ENCODE measurements at regions not wholly inside any gene's neighbourhood (a gene's known extent, or its start where the extent isn't known, plus 50 kb on each side); places are given as distances from the start of the nearest gene placed in this dataset.

DNA sequence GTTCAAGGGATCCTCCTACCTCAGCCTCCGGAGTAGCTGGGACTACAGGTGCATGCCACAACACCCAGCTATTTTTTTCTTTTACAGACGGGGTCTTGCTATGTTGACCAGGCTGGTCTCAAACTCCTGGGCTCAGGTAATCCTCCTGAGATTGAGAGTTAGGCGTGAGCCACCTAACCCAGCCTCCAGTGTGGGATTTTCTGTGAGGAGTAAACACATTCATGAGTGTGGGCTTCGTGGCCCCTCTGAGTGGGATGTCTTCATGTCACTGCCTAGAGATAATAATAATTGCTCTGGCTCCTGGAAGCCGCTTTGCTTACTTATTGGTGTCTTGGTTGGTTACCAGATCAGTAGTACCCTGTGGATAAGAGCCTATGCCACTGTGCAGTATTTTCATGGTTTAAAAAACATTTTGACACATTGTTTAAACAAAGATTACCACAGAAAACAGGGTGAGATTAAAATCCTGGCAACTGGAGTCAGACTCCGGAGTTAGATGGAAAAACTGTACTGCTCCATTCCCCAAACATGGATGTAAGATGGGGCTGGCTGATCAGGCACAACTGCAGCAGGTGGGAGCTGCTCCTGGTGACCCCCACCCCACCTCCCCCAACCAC is 159.1 kb upstream of the RAB4A start:
- no peak overlapping the region for H3K4me3 ChIP-seq (ENCODE audit: low read length)
- peaks cover 19% of the 10 kb centered on the region for H3K4me1 ChIP-seq (ENCODE audit: low read length)
- no peak overlapping the region for H3K27ac ChIP-seq (ENCODE audit: low read length)
- peaks cover 51% of the 10 kb centered on the region for H3K27me3 ChIP-seq (ENCODE audit: low read depth, low read length)
- H3K4me2 ChIP-seq (ENCODE audit: low read length): no peak overlapping the region
- H3K9me3 ChIP-seq (ENCODE audit: insufficient read depth, low read length): no peaks in the 10 kb centered on the region
- H2AFZ ChIP-seq (ENCODE audit: low read depth, low read length): no peak overlapping the region
- H3K9ac ChIP-seq (ENCODE audit: low read length): no peak overlapping the region
- H4K20me1 ChIP-seq (ENCODE audit: insufficient read depth, low read length): no peaks in the 10 kb centered on the region
- H3K79me2 ChIP-seq (ENCODE audit: low read length): no peaks in the 10 kb centered on the region
- H3K36me3 ChIP-seq (replicated peaks; ENCODE audit: low read depth, low read length): no peaks in the 10 kb centered on the region
- TF ChIP-seq EZH2phosphoT487 (IDR thresholded peaks at IDR 0.05; ENCODE audit: low read depth): no peak
- TF ChIP-seq, protein P1, sequence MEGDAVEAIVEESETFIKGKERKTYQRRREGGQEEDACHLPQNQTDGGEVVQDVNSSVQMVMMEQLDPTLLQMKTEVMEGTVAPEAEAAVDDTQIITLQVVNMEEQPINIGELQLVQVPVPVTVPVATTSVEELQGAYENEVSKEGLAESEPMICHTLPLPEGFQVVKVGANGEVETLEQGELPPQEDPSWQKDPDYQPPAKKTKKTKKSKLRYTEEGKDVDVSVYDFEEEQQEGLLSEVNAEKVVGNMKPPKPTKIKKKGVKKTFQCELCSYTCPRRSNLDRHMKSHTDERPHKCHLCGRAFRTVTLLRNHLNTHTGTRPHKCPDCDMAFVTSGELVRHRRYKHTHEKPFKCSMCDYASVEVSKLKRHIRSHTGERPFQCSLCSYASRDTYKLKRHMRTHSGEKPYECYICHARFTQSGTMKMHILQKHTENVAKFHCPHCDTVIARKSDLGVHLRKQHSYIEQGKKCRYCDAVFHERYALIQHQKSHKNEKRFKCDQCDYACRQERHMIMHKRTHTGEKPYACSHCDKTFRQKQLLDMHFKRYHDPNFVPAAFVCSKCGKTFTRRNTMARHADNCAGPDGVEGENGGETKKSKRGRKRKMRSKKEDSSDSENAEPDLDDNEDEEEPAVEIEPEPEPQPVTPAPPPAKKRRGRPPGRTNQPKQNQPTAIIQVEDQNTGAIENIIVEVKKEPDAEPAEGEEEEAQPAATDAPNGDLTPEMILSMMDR (IDR thresholded peaks at IDR 0.05; ENCODE audit: low read depth, low read length): no peak

DNA sequence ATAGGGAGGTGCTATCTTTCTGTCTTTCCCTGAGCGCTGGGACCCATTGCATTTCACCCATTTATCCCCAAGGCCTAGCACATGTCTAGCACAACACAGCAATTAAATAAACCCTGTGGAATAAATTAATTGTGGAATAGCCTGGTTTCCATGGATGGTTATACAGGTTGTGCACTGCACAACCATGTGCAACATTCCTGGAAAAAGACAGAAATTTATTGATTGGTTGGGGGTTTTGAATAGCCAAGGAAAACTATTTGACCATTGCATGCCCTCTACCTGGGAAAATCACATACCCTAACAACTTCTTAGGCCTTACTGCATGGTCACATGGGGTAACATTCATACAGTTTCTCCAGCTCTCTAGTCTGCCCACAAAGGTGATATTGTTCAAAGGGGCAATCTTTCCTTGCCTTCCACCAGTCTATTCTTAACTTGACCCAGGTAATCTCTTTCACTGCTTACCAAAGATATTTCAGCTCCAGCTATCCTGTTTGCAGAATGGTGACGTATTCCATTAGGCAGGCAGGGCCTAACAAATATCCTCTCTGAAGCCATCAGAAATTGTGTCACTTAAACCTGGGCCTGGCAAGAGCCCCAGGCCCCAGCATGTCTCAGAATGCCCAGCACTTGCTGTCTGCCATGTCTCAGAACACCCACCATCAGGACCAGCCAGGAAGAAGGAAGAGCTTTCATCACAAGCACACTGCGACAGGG is 157.9 kb upstream of the RAB4A start:
- H3K4me3 ChIP-seq (ENCODE audit: low read length): no peak overlapping the region
- no peaks in the 10 kb centered on the region for H3K36me3 ChIP-seq (replicated peaks; ENCODE audit: low read depth, low read length)
- H3K9ac ChIP-seq (ENCODE audit: low read length): no peak overlapping the region
- TF ChIP-seq, protein P1 (IDR thresholded peaks at IDR 0.05; ENCODE audit: low read depth, low read length): no peak
- no peak for TF ChIP-seq EZH2phosphoT487 (IDR thresholded peaks at IDR 0.05; ENCODE audit: low read depth)
- H3K79me2 ChIP-seq (ENCODE audit: low read length): no peaks in the 10 kb centered on the region
- H3K4me1 ChIP-seq (ENCODE audit: low read length): peaks cover 19% of the 10 kb centered on the region
- H3K9me3 ChIP-seq (ENCODE audit: insufficient read depth, low read length): no peaks in the 10 kb centered on the region
- no peak overlapping the region for H2AFZ ChIP-seq (ENCODE audit: low read depth, low read length)
- peaks cover 40% of the 10 kb centered on the region for H3K27me3 ChIP-seq (ENCODE audit: low read depth, low read length)
- no peaks in the 10 kb centered on the region for H4K20me1 ChIP-seq (ENCODE audit: insufficient read depth, low read length)
- H3K4me2 ChIP-seq (ENCODE audit: low read length): no peak overlapping the region
- no peak overlapping the region for H3K27ac ChIP-seq (ENCODE audit: low read length)

DNA sequence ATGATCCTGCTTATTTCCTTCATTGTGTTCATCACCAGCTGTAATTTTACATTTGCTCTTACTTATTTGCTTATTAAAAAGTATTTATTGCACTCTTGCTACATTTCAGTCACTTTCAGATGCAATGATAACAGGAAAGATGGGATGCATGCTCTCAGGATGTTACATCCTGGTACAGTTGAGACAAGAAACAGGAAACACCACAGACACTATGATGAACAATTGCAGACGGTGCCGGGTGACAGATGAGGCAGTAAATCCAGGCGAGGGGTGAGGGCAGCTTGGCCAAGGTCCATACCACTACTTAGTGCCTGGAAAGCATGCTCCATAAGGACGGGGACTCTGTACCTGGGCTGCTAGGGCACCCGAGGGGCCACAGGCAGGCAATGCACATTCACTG is 156.6 kb upstream of the RAB4A start:
- no peaks in the 10 kb centered on the region for H3K36me3 ChIP-seq (replicated peaks; ENCODE audit: low read depth, low read length)
- no peaks in the 10 kb centered on the region for H3K79me2 ChIP-seq (ENCODE audit: low read length)
- TF ChIP-seq, protein P1 (IDR thresholded peaks at IDR 0.05; ENCODE audit: low read depth, low read length): no peak
- no peak for TF ChIP-seq EZH2phosphoT487 (IDR thresholded peaks at IDR 0.05; ENCODE audit: low read depth)
- no peak overlapping the region for H3K4me2 ChIP-seq (ENCODE audit: low read length)
- H3K4me1 ChIP-seq (ENCODE audit: low read length): peaks cover 7% of the 10 kb centered on the region
- H3K9ac ChIP-seq (ENCODE audit: low read length): no peak overlapping the region
- H4K20me1 ChIP-seq (ENCODE audit: insufficient read depth, low read length): no peaks in the 10 kb centered on the region
- H3K9me3 ChIP-seq (ENCODE audit: insufficient read depth, low read length): no peaks in the 10 kb centered on the region
- no peak overlapping the region for H2AFZ ChIP-seq (ENCODE audit: low read depth, low read length)
- H3K27me3 ChIP-seq (ENCODE audit: low read depth, low read length): peaks cover 27% of the 10 kb centered on the region
- no peak overlapping the region for H3K4me3 ChIP-seq (ENCODE audit: low read length)
- H3K27ac ChIP-seq (ENCODE audit: low read length): no peak overlapping the region

DNA sequence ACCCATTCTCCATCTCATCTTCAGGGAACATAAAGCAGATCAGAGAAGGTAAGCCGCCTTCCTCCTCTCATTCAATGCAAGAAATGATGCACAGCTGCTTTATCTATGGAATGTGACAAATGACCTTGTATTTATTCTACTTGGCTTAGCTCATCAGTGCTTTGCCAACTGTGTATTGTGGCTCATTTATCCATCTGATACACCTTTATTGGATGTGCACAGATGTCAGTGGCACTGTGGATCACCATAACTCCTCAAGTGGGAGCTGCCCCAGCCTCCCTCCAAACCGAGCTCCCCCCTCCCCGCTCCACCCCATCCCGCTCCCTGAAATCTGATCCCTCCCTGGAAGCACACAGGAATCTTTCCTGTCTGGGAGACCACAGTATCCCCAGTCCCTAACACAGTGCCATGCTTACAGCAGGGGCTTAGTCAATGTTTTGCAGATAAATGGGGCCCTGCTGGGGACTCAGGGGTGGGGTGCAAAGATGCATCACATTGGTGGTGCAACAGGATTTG is 156.0 kb upstream of the RAB4A start:
- H3K27me3 ChIP-seq (ENCODE audit: low read depth, low read length): peaks cover 25% of the 10 kb centered on the region
- H3K9ac ChIP-seq (ENCODE audit: low read length): no peak overlapping the region
- TF ChIP-seq, protein P1 (IDR thresholded peaks at IDR 0.05; ENCODE audit: low read depth, low read length): no peak
- no peak for TF ChIP-seq EZH2phosphoT487 (IDR thresholded peaks at IDR 0.05; ENCODE audit: low read depth)
- no peaks in the 10 kb centered on the region for H4K20me1 ChIP-seq (ENCODE audit: insufficient read depth, low read length)
- no peak overlapping the region for H3K4me2 ChIP-seq (ENCODE audit: low read length)
- H3K4me3 ChIP-seq (ENCODE audit: low read length): no peak overlapping the region
- H3K9me3 ChIP-seq (ENCODE audit: insufficient read depth, low read length): no peaks in the 10 kb centered on the region
- no peak overlapping the region for H3K27ac ChIP-seq (ENCODE audit: low read length)
- H2AFZ ChIP-seq (ENCODE audit: low read depth, low read length): no peak overlapping the region
- no peaks in the 10 kb centered on the region for H3K36me3 ChIP-seq (replicated peaks; ENCODE audit: low read depth, low read length)
- H3K79me2 ChIP-seq (ENCODE audit: low read length): no peaks in the 10 kb centered on the region
- H3K4me1 ChIP-seq (ENCODE audit: low read length): peaks cover 1% of the 10 kb centered on the region

All from OCI-LY3 (cell line).